ENCODE measurements at regions not wholly inside any gene's neighbourhood (a gene's known extent, or its start where the extent isn't known, plus 50 kb on each side); places are given as distances from the start of the nearest gene placed in this dataset.

GRCh38 chr1:17914131-17914530, 159.0 kb downstream of the ACTL8 start (continued):
- TF ChIP-seq SP4 (IDR thresholded peaks at IDR 0.05; ENCODE audit: low read length) (no peak), BRCA1 (IDR thresholded peaks at IDR 0.05; ENCODE audit: low read depth, low read length) (no peak), PHF8 (conservative IDR thresholded peaks at IDR 0.05; ENCODE audit: low read depth, low read length) (no peak)
